NT2/D1 (cell line): ENCODE measurements at regions not wholly inside any gene's neighbourhood (a gene's known extent, or its start where the extent isn't known, plus 50 kb on each side); places are given as distances from the start of the nearest gene placed in this dataset.

Experiments
- DNase-seq: peaks from one replicate; pipeline ENCODE4 v3.0.0-alpha.2; 2011; ENCODE audit warnings: low read depth, low spot score
- H3K27me3 ChIP-seq: 2 replicates; pipeline ENCODE4 v1.6.0; 2011; ENCODE audit warnings: mild to moderate bottlenecking; ENCODE audit not compliant: insufficient read length, insufficient read depth
- H3K36me3 ChIP-seq: 2 replicates; pipeline ENCODE4 v1.6.1; 2011; ENCODE audit warnings: mild to moderate bottlenecking, low read length, mixed read lengths; ENCODE audit not compliant: insufficient read depth, insufficient read length
- H3K4me1 ChIP-seq: 2 replicates; pipeline ENCODE4 v1.5.1; 2011; ENCODE audit not compliant: insufficient read depth, insufficient read length
- H3K4me3 ChIP-seq: 2 replicates; pipeline ENCODE4 v1.5.1; 2011; ENCODE audit warnings: low read depth; ENCODE audit not compliant: insufficient read length
- H3K9ac ChIP-seq: 2 replicates; pipeline ENCODE4 v1.6.0; 2011; ENCODE audit warnings: low read depth; ENCODE audit not compliant: insufficient read length
- H3K9me3 ChIP-seq: 2 replicates; pipeline ENCODE4 v1.5.1; 2011; ENCODE audit warnings: mild to moderate bottlenecking, low read length; ENCODE audit not compliant: insufficient read depth
- SUZ12 ChIP-seq: IDR thresholded peaks from 2 replicates; pipeline ENCODE4 v1.6.1; 2011; ENCODE audit not compliant: insufficient read length, insufficient read depth; ENCODE audit errors: extremely low read depth
- YY1 ChIP-seq: IDR thresholded peaks from 2 replicates; pipeline ENCODE4 v1.6.1; 2011; ENCODE audit not compliant: insufficient read length, insufficient read depth
- ZNF274 ChIP-seq: IDR thresholded peaks from 2 replicates; pipeline ENCODE4 v1.6.1; 2011; ENCODE audit warnings: mild to moderate bottlenecking, low read depth, low read length

DNA sequence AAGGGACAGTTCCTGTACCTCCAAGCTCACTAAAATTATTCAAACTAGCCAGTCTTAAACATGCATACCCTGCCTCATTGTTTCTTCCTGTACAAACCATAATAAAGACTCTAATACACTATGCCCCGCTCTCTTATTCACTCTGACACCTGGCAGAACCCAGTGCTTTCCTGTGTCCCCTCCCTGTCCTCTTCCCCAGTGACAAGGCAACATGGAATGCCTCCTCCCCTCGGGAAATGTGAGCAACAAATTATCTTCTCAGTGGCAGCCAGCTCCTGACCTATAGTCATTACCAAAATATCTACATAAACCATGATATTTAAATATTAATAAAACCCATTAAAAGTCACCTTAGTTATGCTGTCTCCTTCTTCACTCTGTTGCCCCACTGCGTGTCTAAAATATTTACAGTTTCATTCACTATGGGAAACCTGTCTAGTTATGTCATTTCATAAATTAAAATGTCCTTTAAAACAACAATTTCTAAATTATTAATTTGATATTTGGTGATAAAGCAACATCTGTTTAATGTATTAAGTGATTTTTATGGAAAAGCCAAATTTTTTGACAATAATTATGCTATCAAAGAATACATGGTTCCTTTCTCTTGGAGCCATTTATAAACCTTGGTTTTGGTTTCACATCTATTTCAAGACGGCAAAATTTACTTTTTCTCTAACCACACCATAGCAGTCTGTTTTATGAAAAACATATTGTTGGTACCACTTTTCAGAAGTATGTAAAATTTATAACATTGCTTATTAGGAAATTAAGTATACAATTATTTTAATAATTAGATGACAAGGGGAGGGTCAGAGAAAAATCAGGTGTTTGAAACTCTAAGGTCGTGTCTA is 1355.2 kb downstream of the XPNPEP1 start:
- no peaks in the 10 kb centered on the region for H3K36me3 ChIP-seq
- H3K4me1 ChIP-seq: no peaks in the 10 kb centered on the region
- TF ChIP-seq YY1 (no peak), ZNF274 (no peak), SUZ12 (no peak)
- no peaks in the 10 kb centered on the region for H3K27me3 ChIP-seq
- H3K9me3 ChIP-seq: no peaks in the 10 kb centered on the region
- H3K9ac ChIP-seq: no peak overlapping the region
- no peak overlapping the region for H3K4me3 ChIP-seq
- DNase-seq: no peak

DNA sequence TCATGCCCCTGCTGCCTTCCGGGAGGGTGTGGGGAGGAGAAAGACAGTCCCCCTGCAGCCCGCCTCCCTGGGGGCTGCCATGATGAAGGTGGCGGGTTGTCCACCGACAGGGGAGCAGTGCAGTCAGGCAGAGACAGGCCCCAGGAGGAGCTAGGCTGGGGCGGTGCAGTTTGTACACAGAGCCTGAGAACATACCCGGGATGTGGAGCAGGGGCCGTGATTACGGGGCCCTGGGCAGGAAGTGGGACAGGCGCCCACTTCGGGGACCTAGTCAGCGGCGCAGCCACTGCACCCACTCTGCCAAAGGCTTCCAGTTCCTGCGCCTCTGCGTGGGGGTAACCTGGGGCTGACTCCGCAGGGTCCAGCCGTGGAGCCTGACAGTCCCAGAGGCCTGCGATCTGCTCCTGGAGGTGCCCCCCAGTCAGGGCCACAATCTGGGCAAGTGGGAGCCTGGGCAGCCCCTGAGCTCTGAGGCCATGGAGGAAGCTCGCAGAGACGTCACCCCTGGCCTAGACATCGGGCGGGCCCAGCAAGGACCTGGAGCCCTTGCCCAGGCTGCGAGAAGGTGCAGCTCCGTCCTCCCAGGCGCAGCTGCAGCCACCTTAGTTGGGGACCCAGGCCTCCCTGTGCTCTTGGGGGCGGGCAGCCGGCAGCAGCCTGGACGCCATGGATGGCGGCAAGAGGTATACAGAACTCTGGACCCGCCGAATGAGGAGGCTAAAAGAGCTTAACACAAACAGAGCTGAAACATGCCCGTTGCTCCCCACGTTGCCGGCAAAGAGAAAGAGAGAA is 1356.8 kb downstream of the XPNPEP1 start:
- no peaks in the 10 kb centered on the region for H3K4me1 ChIP-seq
- DNase-seq: no peak
- TF ChIP-seq SUZ12 (no peak), ZNF274 (no peak), YY1 (no peak)
- H3K27me3 ChIP-seq: no peaks in the 10 kb centered on the region
- H3K9me3 ChIP-seq: no peaks in the 10 kb centered on the region
- H3K36me3 ChIP-seq: no peaks in the 10 kb centered on the region
- no peak overlapping the region for H3K4me3 ChIP-seq
- no peak overlapping the region for H3K9ac ChIP-seq

DNA sequence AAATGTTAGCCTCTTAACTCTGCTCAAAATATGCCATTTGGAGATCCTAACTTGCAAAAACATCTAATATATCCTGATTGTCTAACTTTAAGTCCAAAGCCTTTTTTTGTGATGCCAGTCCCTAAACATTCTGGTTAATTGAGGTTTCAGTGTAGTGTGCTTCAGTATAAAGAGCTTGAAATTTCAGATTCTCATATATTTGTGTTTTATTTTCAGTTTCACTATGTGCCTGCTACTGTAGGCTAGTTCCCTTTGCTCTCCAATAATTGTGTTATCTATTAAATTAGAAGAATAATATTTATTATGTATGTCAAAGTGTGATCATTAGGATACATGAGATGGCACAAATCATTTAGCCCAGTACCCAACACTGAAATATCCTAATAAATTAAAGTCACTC is 1361.2 kb downstream of the XPNPEP1 start:
- no peak overlapping the region for H3K9ac ChIP-seq
- no peaks in the 10 kb centered on the region for H3K9me3 ChIP-seq
- H3K27me3 ChIP-seq: no peaks in the 10 kb centered on the region
- no peak overlapping the region for H3K4me3 ChIP-seq
- no peaks in the 10 kb centered on the region for H3K36me3 ChIP-seq
- no peak for DNase-seq
- H3K4me1 ChIP-seq: no peaks in the 10 kb centered on the region
- TF ChIP-seq YY1 (no peak), ZNF274 (no peak), SUZ12 (no peak)

DNA sequence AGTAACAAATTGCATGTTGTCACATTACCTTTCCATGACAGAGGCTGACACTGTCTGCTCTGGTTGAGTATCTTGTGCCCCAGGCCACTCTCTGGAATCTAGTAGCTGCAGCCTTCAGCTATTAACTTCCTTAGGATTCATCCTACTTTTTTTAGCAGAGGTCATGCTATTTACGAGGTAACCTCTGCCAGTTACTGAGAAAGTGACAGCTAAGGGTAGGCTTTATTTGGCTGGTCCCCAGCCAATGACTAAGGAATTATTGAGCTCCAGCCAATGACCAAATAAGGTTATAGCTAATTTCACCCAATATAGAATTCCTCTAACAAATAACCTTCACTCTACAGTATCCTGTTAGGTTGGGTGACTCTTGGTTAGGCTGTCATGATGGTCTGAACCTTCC is 1361.7 kb downstream of the XPNPEP1 start:
- H3K4me1 ChIP-seq: no peaks in the 10 kb centered on the region
- no peaks in the 10 kb centered on the region for H3K27me3 ChIP-seq
- H3K36me3 ChIP-seq: no peaks in the 10 kb centered on the region
- H3K9ac ChIP-seq: no peak overlapping the region
- no peaks in the 10 kb centered on the region for H3K9me3 ChIP-seq
- H3K4me3 ChIP-seq: no peak overlapping the region
- no peak for DNase-seq
- TF ChIP-seq SUZ12 (no peak), ZNF274 (no peak), YY1 (no peak)

DNA sequence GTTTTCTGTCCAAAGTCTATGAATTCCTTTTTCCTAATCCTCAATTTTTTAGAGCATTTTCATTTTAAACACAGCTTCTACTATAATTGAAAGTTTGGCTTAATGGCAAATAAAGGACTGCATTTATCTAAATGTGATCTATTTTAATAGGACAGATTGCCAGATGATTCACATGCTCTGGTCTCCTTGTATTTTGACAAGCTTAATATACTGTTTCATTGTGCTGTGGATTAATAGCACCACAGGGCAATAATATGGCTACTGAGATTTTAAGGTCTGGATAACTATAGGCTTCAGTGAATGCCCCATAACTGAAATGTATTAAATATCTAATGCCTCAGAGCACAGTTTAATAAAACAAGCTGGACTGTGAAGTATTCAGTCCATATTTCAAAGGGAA is 1362.8 kb downstream of the XPNPEP1 start:
- DNase-seq: no peak

DNA sequence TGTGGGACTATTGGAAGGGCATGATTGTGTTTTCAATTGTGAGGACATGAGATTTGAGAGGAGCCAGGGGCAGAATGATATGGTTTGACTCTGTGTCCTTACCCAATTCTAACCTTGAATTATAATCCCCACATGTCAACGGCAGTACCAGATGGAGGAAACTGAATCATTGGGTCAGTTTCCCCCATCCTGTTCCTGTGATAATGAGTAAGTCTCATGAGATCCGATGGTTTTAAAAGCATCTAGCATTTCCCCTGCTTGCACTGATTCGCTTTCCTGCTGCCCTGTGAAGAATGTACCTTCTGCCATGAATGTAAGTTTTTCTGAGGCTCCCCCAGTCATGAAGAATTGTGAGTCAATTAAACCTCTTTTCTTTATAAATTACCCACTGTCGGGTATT is 1367.1 kb downstream of the XPNPEP1 start:
- no peaks in the 10 kb centered on the region for H3K4me1 ChIP-seq
- no peak for TF ChIP-seq YY1
- no peak for TF ChIP-seq ZNF274
- TF ChIP-seq SUZ12: no peak
- no peak for DNase-seq
- no peaks in the 10 kb centered on the region for H3K36me3 ChIP-seq
- H3K27me3 ChIP-seq: no peaks in the 10 kb centered on the region
- no peaks in the 10 kb centered on the region for H3K9me3 ChIP-seq
- no peak overlapping the region for H3K4me3 ChIP-seq
- H3K9ac ChIP-seq: no peak overlapping the region

More for the DNA sequence above, 1362.8 kb downstream of the XPNPEP1 start:
- Histone ChIP-seq H3K4me1 (no peaks in the 10 kb centered on the region), H3K9me3 (no peaks in the 10 kb centered on the region), H3K9ac (no peak overlapping the region), H3K4me3 (no peak overlapping the region), H3K36me3 (no peaks in the 10 kb centered on the region), H3K27me3 (no peaks in the 10 kb centered on the region)
- TF ChIP-seq SUZ12 (no peak), ZNF274 (no peak), YY1 (no peak)

DNA sequence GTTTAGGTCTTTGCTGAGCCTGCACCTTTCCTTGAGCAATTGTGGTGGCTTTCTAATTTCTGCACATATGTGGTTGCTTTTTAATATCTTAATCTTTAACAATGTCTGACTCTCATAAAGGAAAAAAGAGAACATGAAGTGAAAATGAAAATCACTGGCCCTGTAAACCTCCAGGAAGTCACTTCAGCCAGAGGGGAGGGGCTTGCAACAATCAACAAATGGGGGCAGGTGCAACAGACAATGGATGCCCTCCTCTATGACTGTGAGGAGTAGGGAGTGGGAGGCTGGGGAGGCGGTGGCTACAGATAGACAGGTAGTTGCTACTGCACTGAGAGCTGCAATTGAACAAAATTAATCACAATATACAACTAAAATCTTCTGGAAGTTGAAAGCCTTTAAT is 1377.4 kb downstream of the XPNPEP1 start:
- no peaks in the 10 kb centered on the region for H3K4me1 ChIP-seq
- no peaks in the 10 kb centered on the region for H3K27me3 ChIP-seq
- H3K9ac ChIP-seq: no peak overlapping the region
- no peak for TF ChIP-seq YY1
- no peak for TF ChIP-seq ZNF274
- no peak overlapping the region for H3K4me3 ChIP-seq
- H3K9me3 ChIP-seq: no peaks in the 10 kb centered on the region
- DNase-seq: no peak
- H3K36me3 ChIP-seq: no peaks in the 10 kb centered on the region
